Activated naive CD8-positive, alpha-beta T cell treated with anti-CD3 and anti-CD28 coated beads, Interleukin-2, amount 10 ng/mL, durations not matched to agents 7 days and 5 days (primary cell): ENCODE measurements at regions not wholly inside any gene's neighbourhood (a gene's known extent, or its start where the extent isn't known, plus 50 kb on each side); places are given as distances from the start of the nearest gene placed in this dataset.

ENCODE experiments used
- ATAC-seq: fragments of 150-1000 bp; cut with Tn5 transposase; one replicate; pipeline ENCODE4 v1.10.0; 2021; ENCODE audit warnings: low read depth, moderate library complexity
- POLR2A ChIA-PET: fragments of 350-600 bp; sonication (Branson Sonifier 250); formaldehyde crosslinking; loops from one replicate; lab custom pipeline; 2021; ENCODE audit warnings: antibody characterized with exemption; lab: Charles Lee
- DNase-seq: peaks from one replicate; pipeline ENCODE4 v3.0.0; 2021
- H3K27ac Mint-ChIP-seq: one replicate; pipeline ENCODE4 v1.8.0; 2022; ENCODE audit warnings: mild to moderate bottlenecking, mixed read lengths
- H3K27me3 Mint-ChIP-seq: one replicate; pipeline ENCODE4 v1.8.0; 2022; ENCODE audit warnings: mild to moderate bottlenecking, moderate library complexity, mixed read lengths
- H3K36me3 Mint-ChIP-seq: one replicate; pipeline ENCODE4 v1.8.0; 2021; ENCODE audit warnings: mild to moderate bottlenecking, mixed read lengths
- H3K4me1 Mint-ChIP-seq: one replicate; pipeline ENCODE4 v1.8.0; 2021; ENCODE audit warnings: mixed read lengths
- H3K4me3 Mint-ChIP-seq: one replicate; pipeline ENCODE4 v1.8.0; 2022; ENCODE audit warnings: mild to moderate bottlenecking, moderate library complexity, mixed read lengths
- H3K9me3 Mint-ChIP-seq: one replicate; pipeline ENCODE4 v1.8.0; 2021; ENCODE audit warnings: mixed read lengths

DNA sequence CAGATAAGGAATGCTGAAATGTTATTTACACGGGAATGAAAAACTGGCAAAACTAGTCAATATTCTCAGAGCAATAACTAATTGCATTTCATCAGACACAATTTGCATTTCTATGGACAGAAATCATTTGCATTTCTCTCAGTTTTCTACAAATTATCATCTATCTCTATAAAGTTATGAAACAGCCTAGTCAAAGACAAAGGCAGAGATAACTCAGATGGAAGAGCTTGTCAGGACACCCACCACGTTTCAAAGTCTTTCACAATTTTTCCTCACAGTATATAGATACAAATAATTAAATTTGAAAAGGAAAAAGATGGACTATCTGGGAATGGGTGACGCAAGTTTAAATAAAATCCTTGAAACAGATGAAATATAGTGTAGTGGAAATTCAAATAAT is 230.8 kb downstream of the GASK1B start:
- Mint-ChIP-seq H3K4me3 (no peak overlapping the region), H3K4me1 (no peaks in the 10 kb centered on the region), H3K9me3 (no peaks in the 10 kb centered on the region), H3K36me3 (no peaks in the 10 kb centered on the region), H3K27me3 (no peaks in the 10 kb centered on the region), H3K27ac (no peak overlapping the region)
- POLR2A ChIA-PET = no interaction called here
- DNase-seq = no peak
- no peak for ATAC-seq

- H3K9me3 Mint-ChIP-seq = no peaks in the 10 kb centered on the region
- no peak overlapping the region for H3K27ac Mint-ChIP-seq
- H3K4me3 Mint-ChIP-seq = no peak overlapping the region
- no peaks in the 10 kb centered on the region for H3K36me3 Mint-ChIP-seq
- POLR2A ChIA-PET = no interaction called here
- DNase-seq (no peak), ATAC-seq (no peak)
- no peaks in the 10 kb centered on the region for H3K27me3 Mint-ChIP-seq
- H3K4me1 Mint-ChIP-seq = no peaks in the 10 kb centered on the region
These were observed 238.7 kb downstream of the GASK1B start for GRCh38 chr4:157934151-157934550.

GRCh38 chr4:157932936-157933335 is 239.9 kb downstream of the GASK1B start:
- H3K27me3 Mint-ChIP-seq = no peaks in the 10 kb centered on the region
- H3K4me3 Mint-ChIP-seq = no peak overlapping the region
- H3K36me3 Mint-ChIP-seq = no peaks in the 10 kb centered on the region

DNA sequence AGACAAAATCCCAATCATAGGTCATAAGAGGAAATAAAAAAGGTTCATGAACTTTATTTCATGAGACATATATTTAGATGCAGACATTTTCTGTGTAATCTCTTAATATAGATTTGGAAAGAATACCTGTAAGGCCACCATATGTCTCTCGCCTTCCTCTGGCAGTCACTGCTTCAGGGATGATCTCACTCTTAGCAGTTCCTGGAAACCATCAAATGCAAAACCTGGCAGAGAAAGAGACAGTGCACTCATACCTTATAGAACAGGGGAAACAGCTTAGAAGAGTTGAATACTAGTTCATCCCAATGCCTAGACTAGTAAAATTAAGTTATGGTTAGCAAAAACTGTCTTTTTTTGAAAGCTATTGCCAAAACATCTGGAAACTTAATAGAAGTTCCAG is 243.3 kb downstream of the GASK1B start:
- DNase-seq (no peak), ATAC-seq (no peak)
- Mint-ChIP-seq H3K27me3 (no peaks in the 10 kb centered on the region), H3K4me3 (no peak overlapping the region), H3K9me3 (no peaks in the 10 kb centered on the region), H3K36me3 (no peaks in the 10 kb centered on the region), H3K27ac (no peak overlapping the region), H3K4me1 (no peaks in the 10 kb centered on the region)
- POLR2A ChIA-PET = no interaction called here

More at GRCh38 chr4:157932936-157933335, 239.9 kb downstream of the GASK1B start:
- DNase-seq (no peak), ATAC-seq (no peak)
- Mint-ChIP-seq H3K27ac (no peak overlapping the region), H3K4me1 (no peaks in the 10 kb centered on the region), H3K9me3 (no peaks in the 10 kb centered on the region)
- POLR2A ChIA-PET = no interaction called here

DNA sequence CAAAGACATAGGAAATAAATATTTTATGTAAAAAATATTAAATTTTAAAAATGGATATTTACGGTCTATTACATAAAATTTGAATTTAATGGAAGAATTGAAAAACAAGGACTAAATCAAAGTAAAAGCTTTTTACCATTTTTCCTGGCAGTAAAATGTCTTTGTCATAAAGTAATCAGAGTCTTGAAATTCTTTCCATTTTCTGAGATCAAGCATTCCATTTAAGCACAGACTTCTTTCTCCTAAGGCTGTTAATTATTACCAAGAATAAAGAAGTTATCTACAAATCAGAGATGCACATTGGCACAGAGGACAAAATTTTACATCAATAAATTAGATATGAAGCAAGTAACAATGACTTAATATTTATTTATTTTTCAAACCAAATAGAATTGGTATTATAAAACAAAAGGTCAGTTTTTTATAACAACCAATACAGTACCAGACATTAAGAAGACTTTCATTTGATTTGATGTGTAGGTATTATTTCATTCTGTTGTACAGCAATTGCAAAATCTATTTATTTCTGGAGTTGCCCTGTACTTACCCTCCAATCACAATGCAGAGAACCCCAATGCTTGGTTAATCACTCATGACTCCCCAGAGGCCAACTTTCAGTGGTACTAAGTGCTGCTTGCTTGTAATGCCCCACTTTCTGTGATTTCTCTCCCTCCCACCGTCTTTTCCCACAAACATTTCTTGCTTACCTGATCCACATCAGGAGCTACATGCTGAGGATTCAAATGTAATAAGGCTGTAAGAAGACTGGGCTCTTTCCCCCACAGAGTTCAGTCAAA is 254.6 kb downstream of the GASK1B start:
- no peak overlapping the region for H3K4me3 Mint-ChIP-seq
- H3K27ac Mint-ChIP-seq = no peak overlapping the region
- peaks cover 1% of the 10 kb centered on the region for H3K9me3 Mint-ChIP-seq
- no peak for DNase-seq
- no peaks in the 10 kb centered on the region for H3K4me1 Mint-ChIP-seq
- POLR2A ChIA-PET = no interaction called here
- no peaks in the 10 kb centered on the region for H3K27me3 Mint-ChIP-seq
- no peak for ATAC-seq
- no peaks in the 10 kb centered on the region for H3K36me3 Mint-ChIP-seq

GRCh38 chr4:157912212-157912611 is 260.6 kb downstream of the GASK1B start:
- DNase-seq (no peak), ATAC-seq (no peak)
- no peaks in the 10 kb centered on the region for H3K9me3 Mint-ChIP-seq
- H3K4me3 Mint-ChIP-seq = no peak overlapping the region
- POLR2A ChIA-PET = no interaction called here
- no peaks in the 10 kb centered on the region for H3K4me1 Mint-ChIP-seq
- no peaks in the 10 kb centered on the region for H3K36me3 Mint-ChIP-seq
- H3K27ac Mint-ChIP-seq = no peak overlapping the region
- no peaks in the 10 kb centered on the region for H3K27me3 Mint-ChIP-seq

- Mint-ChIP-seq H3K4me1 (no peaks in the 10 kb centered on the region), H3K36me3 (no peaks in the 10 kb centered on the region), H3K27me3 (no peaks in the 10 kb centered on the region), H3K4me3 (no peak overlapping the region), H3K27ac (no peak overlapping the region), H3K9me3 (no peaks in the 10 kb centered on the region)
- POLR2A ChIA-PET = no interaction called here
- DNase-seq (no peak), ATAC-seq (no peak)
These were observed 261.2 kb downstream of the GASK1B start for GRCh38 chr4:157911662-157912061.

DNA sequence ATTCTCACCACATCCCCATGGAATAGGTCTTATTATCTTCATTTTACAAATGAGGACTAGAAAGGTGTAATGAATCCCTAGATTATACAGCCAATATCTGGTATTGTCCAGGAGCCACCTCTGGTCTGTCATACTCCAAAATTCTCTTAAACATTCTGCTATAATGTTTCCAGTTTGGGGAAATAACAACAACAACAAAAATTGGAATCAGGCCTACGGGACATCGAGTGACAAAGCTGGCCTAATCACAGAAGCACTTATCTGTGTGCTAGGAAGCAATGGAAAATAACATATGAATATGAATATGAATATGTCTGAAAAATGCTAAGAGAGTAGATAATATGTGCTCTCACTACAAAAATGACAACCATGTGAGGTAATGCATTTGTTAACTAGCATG is 264.1 kb downstream of the GASK1B start:
- H3K9me3 Mint-ChIP-seq = no peaks in the 10 kb centered on the region
- ATAC-seq (no peak), DNase-seq (no peak)
- no peaks in the 10 kb centered on the region for H3K36me3 Mint-ChIP-seq
- no peak overlapping the region for H3K27ac Mint-ChIP-seq
- H3K27me3 Mint-ChIP-seq = no peaks in the 10 kb centered on the region
- no peak overlapping the region for H3K4me3 Mint-ChIP-seq
- POLR2A ChIA-PET = no interaction called here
- no peaks in the 10 kb centered on the region for H3K4me1 Mint-ChIP-seq

DNA sequence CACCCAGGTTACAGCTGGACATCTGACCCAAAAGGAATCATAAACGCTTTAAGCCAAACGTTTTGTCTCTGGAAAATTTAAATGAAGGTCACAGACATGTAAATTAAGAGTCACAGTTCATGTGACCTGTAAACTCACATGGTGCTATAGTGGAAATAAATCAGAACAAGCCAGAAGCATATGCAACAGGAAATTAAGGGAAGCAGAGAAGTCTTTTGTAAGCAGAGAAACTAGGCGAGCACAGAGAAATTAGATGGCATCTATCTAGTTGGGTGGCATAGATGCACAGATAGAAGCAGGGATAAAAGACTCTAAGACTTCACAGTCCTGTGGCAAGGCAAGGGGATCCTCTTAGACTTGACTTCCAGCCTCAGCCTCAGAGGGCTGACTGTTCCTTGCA is 264.8 kb downstream of the GASK1B start:
- Mint-ChIP-seq H3K4me3 (no peak overlapping the region), H3K4me1 (no peaks in the 10 kb centered on the region), H3K27me3 (no peaks in the 10 kb centered on the region), H3K36me3 (no peaks in the 10 kb centered on the region), H3K9me3 (no peaks in the 10 kb centered on the region), H3K27ac (no peak overlapping the region)
- DNase-seq (no peak), ATAC-seq (no peak)
- POLR2A ChIA-PET = no interaction called here

DNA sequence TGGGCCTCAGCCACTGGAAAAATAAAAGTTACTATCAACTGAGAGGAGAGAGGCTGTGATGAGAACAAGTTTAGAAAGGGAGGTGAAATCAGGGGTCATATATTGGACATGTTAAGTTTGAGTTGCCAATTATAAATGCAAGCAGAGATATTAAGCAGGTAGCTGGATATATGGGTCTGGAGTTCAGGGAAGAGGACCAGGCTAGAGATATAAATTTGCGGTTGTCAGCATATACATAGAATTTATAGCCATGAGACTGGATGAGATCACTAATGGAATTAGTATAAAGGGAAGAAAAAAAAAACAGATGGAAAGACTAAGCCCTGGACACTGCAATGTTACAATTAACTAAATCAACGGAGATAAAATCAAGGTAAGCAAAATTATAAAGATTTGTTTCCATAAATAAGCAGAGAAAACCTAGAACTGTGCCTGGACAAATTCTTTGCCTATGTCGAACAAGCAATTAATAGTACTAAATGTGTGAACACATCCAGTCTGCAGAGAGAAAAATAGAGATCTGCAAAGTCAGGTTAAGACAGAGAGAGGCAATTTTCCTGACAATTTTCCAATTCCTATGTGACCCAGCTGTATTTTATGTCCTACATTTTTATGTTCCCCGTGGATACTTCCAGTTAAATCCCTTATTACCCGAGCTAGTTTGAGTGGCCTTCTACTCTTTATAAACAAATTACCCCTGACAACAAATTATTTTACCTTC is 265.4 kb downstream of the GASK1B start:
- POLR2A ChIA-PET = no interaction called here
- Mint-ChIP-seq H3K27me3 (no peaks in the 10 kb centered on the region), H3K27ac (no peak overlapping the region), H3K36me3 (no peaks in the 10 kb centered on the region), H3K9me3 (no peaks in the 10 kb centered on the region), H3K4me3 (no peak overlapping the region), H3K4me1 (no peaks in the 10 kb centered on the region)
- DNase-seq (no peak), ATAC-seq (no peak)

- Mint-ChIP-seq H3K4me3 (no peak overlapping the region), H3K9me3 (no peaks in the 10 kb centered on the region), H3K4me1 (no peaks in the 10 kb centered on the region), H3K27ac (no peak overlapping the region), H3K36me3 (no peaks in the 10 kb centered on the region), H3K27me3 (no peaks in the 10 kb centered on the region)
- POLR2A ChIA-PET = no interaction called here
- DNase-seq = no peak
- no peak for ATAC-seq
These were observed 273.8 kb downstream of the GASK1B start for GRCh38 chr4:157898836-157899605.

DNA sequence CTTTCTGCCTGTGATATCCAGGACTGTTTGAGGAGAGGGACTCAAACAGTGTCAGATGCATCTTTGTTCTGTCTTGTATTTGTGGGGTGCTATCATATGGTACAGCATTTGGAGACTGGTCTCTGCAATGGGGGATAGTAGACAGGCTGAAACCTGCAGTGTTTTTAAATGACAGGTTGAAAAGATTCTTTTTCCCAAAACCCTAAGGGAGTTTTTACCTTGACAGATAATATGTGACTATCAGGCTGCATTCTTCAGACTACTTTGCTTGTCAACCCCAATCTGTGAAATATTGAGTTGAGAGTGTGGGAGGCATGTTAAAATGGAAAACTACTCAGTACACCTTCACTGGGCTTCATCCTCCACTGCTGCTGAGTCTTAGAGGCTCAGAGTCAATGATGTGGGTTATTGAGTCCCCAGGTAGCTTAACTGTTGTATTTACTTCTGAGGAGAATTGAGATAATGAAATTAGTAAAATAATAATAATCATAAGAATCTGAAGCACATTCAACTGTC is 274.9 kb downstream of the GASK1B start:
- no peaks in the 10 kb centered on the region for H3K4me1 Mint-ChIP-seq
- no peak overlapping the region for H3K4me3 Mint-ChIP-seq
- H3K36me3 Mint-ChIP-seq = no peaks in the 10 kb centered on the region
- DNase-seq = no peak
- no peak overlapping the region for H3K27ac Mint-ChIP-seq
- POLR2A ChIA-PET = no interaction called here
- no peaks in the 10 kb centered on the region for H3K27me3 Mint-ChIP-seq
- no peak for ATAC-seq
- H3K9me3 Mint-ChIP-seq = no peaks in the 10 kb centered on the region

DNA sequence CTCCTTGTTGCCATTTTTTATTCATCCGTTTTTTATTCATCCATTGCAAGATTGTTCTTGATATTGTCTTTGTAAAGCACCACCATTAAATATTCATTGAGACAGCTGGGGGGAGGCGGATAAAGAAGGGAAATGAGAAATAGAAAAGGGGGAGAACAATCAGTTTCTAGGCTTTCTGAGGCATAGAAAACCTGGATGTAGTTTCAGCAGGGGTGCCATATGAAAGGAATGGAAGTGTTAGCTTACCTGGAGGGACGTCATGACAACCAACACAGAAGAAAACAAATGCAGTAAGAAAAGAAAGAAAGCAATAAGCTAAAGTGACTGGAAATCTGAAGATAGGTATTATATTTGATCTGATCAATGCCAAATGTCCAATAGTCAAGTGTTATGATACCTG is 276.1 kb downstream of the GASK1B start:
- DNase-seq (no peak), ATAC-seq (no peak)
- no peak overlapping the region for H3K27ac Mint-ChIP-seq
- H3K36me3 Mint-ChIP-seq = no peaks in the 10 kb centered on the region
- no peaks in the 10 kb centered on the region for H3K4me1 Mint-ChIP-seq
- POLR2A ChIA-PET = no interaction called here
- H3K27me3 Mint-ChIP-seq = no peaks in the 10 kb centered on the region
- H3K9me3 Mint-ChIP-seq = no peaks in the 10 kb centered on the region
- no peak overlapping the region for H3K4me3 Mint-ChIP-seq
